ENCODE measurements at regions not wholly inside any gene's neighbourhood (a gene's known extent, or its start where the extent isn't known, plus 50 kb on each side); places are given as distances from the start of the nearest gene placed in this dataset.

- peaks cover 96% of the 10 kb centered on the region for H3K27me3 Mint-ChIP-seq (ENCODE audit: low read depth)
- Histone ChIP-seq H3K27ac (ENCODE audit: insufficient read length, low read depth, low read length) (no peak overlapping the region), H3K4me2 (ENCODE audit: insufficient read depth, insufficient read length, low read length) (peak overlapping the region; percentile 85), H4K91ac (ENCODE audit: insufficient read length, low read depth, low read length) (no peak overlapping the region), H2BK20ac (ENCODE audit: low read depth, low read length, poor library complexity, severe bottlenecking) (no peak overlapping the region), H3K14ac (ENCODE audit: insufficient read depth, low read length) (no peak overlapping the region), H3K9ac (ENCODE audit: extremely low read depth, insufficient read length, low read length) (no peak overlapping the region), H3K23ac (ENCODE audit: insufficient read length, low read depth, low read length) (no peak overlapping the region), H2BK12ac (ENCODE audit: insufficient read length, low read depth, low read length) (no peak overlapping the region), H3K79me1 (ENCODE audit: insufficient read depth, low read depth, low read length, poor library complexity, severe bottlenecking) (no peaks in the 10 kb centered on the region), H2BK5ac (ENCODE audit: insufficient read length, low read length) (no peak overlapping the region), H3T11ph (ENCODE audit: low read length) (no peak overlapping the region), H4K8ac (replicated peaks; ENCODE audit: insufficient read length, low read depth, low read length) (no peak overlapping the region), H3K9me3 (ENCODE audit: control insufficient read depth, low read depth, low read length) (no peaks in the 10 kb centered on the region), H4K5ac (ENCODE audit: insufficient read length, low read depth, low read length) (no peak overlapping the region), H3K18ac (ENCODE audit: insufficient read length, low read depth, low read length) (no peak overlapping the region), H4K20me1 (ENCODE audit: control insufficient read depth, insufficient read depth, insufficient read length) (no peaks in the 10 kb centered on the region), H3K4me1 (ENCODE audit: insufficient read depth, low read length) (no peaks in the 10 kb centered on the region), H3K23me2 (ENCODE audit: insufficient read length, low read depth, low read length, poor library complexity, severe bottlenecking) (peaks cover 24% of the 10 kb centered on the region), H3K56ac (ENCODE audit: insufficient read length, low read depth, low read length) (no peak overlapping the region), H3K79me2 (ENCODE audit: insufficient read depth, low read length) (no peaks in the 10 kb centered on the region), H2AK5ac (ENCODE audit: insufficient read length, low read length) (no peak overlapping the region), H3K4ac (ENCODE audit: low read depth, low read length) (no peak overlapping the region), H2BK15ac (ENCODE audit: low read depth, low read length) (no peak overlapping the region), H3K27me3 (ENCODE audit: insufficient read depth, low read length) (peaks cover 40% of the 10 kb centered on the region; the same call in 1 of the 2 replicates), H2AFZ (ENCODE audit: low read length) (no peak overlapping the region), H2BK120ac (ENCODE audit: low read depth, low read length, poor library complexity, severe bottlenecking) (no peak overlapping the region)
- TF ChIP-seq CTCF (conservative IDR thresholded peaks at IDR 0.05): peak; percentile 40
- H3K4me1 Mint-ChIP-seq: peaks cover 28 to 38% of the 10 kb centered on the region in 2 experiments
- DNase-seq: peak; percentile 30
- no CpG with 5 or more reads among the region's 34 CpGs for WGBS (ENCODE audit: extremely low coverage, insufficient read length, low lambda C conversion rate)
- H3K4me3 Mint-ChIP-seq: peak overlapping the region; percentile 85 to 95
- H3K36me3 Mint-ChIP-seq (ENCODE audit: insufficient read depth in 1 of 3, low read depth in 3 of 3): no peaks in the 10 kb centered on the region; a peak in 1 of 7 replicates
- no peaks in the 10 kb centered on the region; a peak in 1 of 5 replicates for H3K9me3 Mint-ChIP-seq
- H3K27ac Mint-ChIP-seq: peak overlapping the region in 1 of 3 experiments; percentile 87; a peak in 1 of 7 replicates
Observed at GRCh38 chrX:139202742-139203420, 327.7 kb upstream of the F9 start.
